AG04449 (cell line): ENCODE measurements at regions not wholly inside any gene's neighbourhood (a gene's known extent, or its start where the extent isn't known, plus 50 kb on each side); places are given as distances from the start of the nearest gene placed in this dataset.

Experiments used
- CTCF ChIA-PET: fragments of 350-600 bp; formaldehyde crosslinking; extraction: SDS; loops from one replicate; lab custom pipeline; 2021; ENCODE audit warnings: antibody characterized with exemption; lab: Yijun Ruan, JAX
- POLR2A ChIA-PET: fragments of 400-600, 350-600 bp; formaldehyde crosslinking; extraction: SDS; loops from one replicate; lab custom pipeline; 2020; ENCODE audit warnings: antibody characterized with exemption, inconsistent platforms; lab: Yijun Ruan, JAX
- DNase-seq: peaks from one replicate; pipeline ENCODE4 v3.0.0-alpha.2; 2010; ENCODE audit warnings: low read depth, low spot score
- H3K4me3 ChIP-seq: 2 replicates; pipeline ENCODE4 v1.5.1; 2011; ENCODE audit warnings: low read depth, mild to moderate bottlenecking, control low read depth, low read length
- CTCF ChIP-seq: IDR thresholded peaks from one replicate; pipeline ENCODE4 v1.5.1; 2011; ENCODE audit warnings: mild to moderate bottlenecking, moderate library complexity, low read length, control low read depth, inconsistent platforms; ENCODE audit not compliant: insufficient read depth; ENCODE audit errors: missing control alignments

- TF ChIP-seq CTCF: no peak
- DNase-seq: no peak
- ChIA-PET CTCF (no interaction called here), POLR2A (no interaction called here)
- no peak overlapping the region for H3K4me3 ChIP-seq
Observed at GRCh38 chr5:174188295-174188694, 142.8 kb downstream of the NSG2 start.

GRCh38 chr5:174189654-174190541 lies 144.4 kb downstream of the NSG2 start:
- DNase-seq: no peak
- ChIA-PET CTCF (interaction anchor here (1.5 kb wide), 1 partner anchor 122 kb away, joined by 6 read pairs; no protein-coding TSS in a partner anchor), POLR2A (no interaction called here)
- H3K4me3 ChIP-seq: no peak overlapping the region
- no peak for TF ChIP-seq CTCF

GRCh38 chr5:174191076-174191475 lies 145.6 kb downstream of the NSG2 start:
- CTCF ChIA-PET: interaction anchor here (1.1 kb wide), 1 partner anchor 121 kb away, joined by 4 read pairs; no protein-coding TSS in a partner anchor
- TF ChIP-seq CTCF: no peak
- POLR2A ChIA-PET: no interaction called here
- no peak overlapping the region for H3K4me3 ChIP-seq
- no peak for DNase-seq

GRCh38 chr5:174191850-174192655 lies 146.5 kb downstream of the NSG2 start:
- H3K4me3 ChIP-seq: no peak overlapping the region
- ChIA-PET POLR2A (no interaction called here), CTCF (interaction anchor here (1.1 kb wide), 1 partner anchor 120 kb away, joined by 4 read pairs; no protein-coding TSS in a partner anchor)
- no peak for DNase-seq
- TF ChIP-seq CTCF: no peak

GRCh38 chr5:174192901-174193300 lies 147.4 kb downstream of the NSG2 start:
- POLR2A ChIA-PET: no interaction called here
- no peak overlapping the region for H3K4me3 ChIP-seq
- no peak for DNase-seq
- TF ChIP-seq CTCF: no peak
- CTCF ChIA-PET: no interaction called here

- no peak for DNase-seq
Observed at GRCh38 chr5:174195517-174195916, 150.0 kb downstream of the NSG2 start.

More at GRCh38 chr5:174195517-174195916, 150.0 kb downstream of the NSG2 start:
- no peak overlapping the region for H3K4me3 ChIP-seq
- CTCF ChIA-PET: no interaction called here
- POLR2A ChIA-PET: no interaction called here
- no peak for TF ChIP-seq CTCF
